Muscle of leg (tissue), 3 donors: ENCODE measurements at regions not wholly inside any gene's neighbourhood (a gene's known extent, or its start where the extent isn't known, plus 50 kb on each side); places are given as distances from the start of the nearest gene placed in this dataset.
"Not testable (repeated sequence)": the region's sequence is repeated elsewhere in the genome, so short reads cannot be mapped to it uniquely, and the experiment has no call there.

Source experiments
- DNase-seq: peaks from one replicate; pipeline ENCODE4 v3.0.0; 2013
- H3K27ac ChIP-seq: one replicate; pipeline ENCODE4 v1.5.1; 2013; ENCODE audit warnings: mild to moderate bottlenecking, low read length, control low read depth
- H3K27me3 ChIP-seq: one replicate; pipeline ENCODE4 v1.6.1; 2013; ENCODE audit warnings: low read length; ENCODE audit not compliant: control insufficient read depth, insufficient read depth
- H3K36me3 ChIP-seq: one replicate; pipeline ENCODE4 v1.6.1; 2013; ENCODE audit warnings: low read length; ENCODE audit not compliant: control insufficient read depth, insufficient read depth
- H3K4me1 ChIP-seq: one replicate; pipeline ENCODE4 v1.6.1; 2013; ENCODE audit warnings: low read length; ENCODE audit not compliant: control insufficient read depth, insufficient read depth
- H3K4me3 ChIP-seq: one replicate; pipeline ENCODE4 v1.5.1; 2013; ENCODE audit warnings: low read length, control low read depth
- H3K9me3 ChIP-seq: replicated peaks from 2 replicates; pipeline ENCODE4 v1.6.1; 2013; ENCODE audit warnings: low read depth, low read length; ENCODE audit not compliant: control insufficient read depth
- WGBS: methylation state at CpG from one replicate; pipeline ENCODE4 v1.1.5; 2013; ENCODE audit warnings: missing lambda C conversion rate; ENCODE audit not compliant: insufficient coverage; 5-methylcytosine and 5-hydroxymethylcytosine counted together

DNA sequence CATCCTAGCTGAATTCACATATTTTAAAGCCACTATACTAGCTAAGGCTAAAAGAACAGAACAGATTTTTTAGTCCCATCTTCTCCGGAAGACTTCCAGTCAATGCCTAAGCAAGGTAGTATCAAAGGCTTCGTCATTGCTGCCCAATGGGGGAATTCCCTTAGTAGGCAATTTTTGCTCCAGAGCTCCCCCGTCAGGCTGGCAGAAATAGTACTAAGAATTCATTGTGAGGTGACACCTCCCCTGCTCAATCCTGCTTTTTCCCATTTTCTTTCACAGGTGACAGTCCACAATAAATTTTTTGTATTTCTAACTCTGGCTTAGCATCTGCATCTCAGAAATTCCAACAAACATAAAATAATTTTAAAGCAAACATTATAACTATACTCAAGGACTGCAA, 52.8 kb upstream of the SRSF6 start:
- Histone ChIP-seq H3K27ac (no peak overlapping the region), H3K27me3 (no peaks in the 10 kb centered on the region), H3K4me1 (no peaks in the 10 kb centered on the region), H3K4me3 (no peak overlapping the region), H3K9me3 (peaks cover 7% of the 10 kb centered on the region), H3K36me3 (no peaks in the 10 kb centered on the region)
- 38% methylated on average over 3 of the region's 3 CpGs for WGBS
- DNase-seq = no peak

DNA sequence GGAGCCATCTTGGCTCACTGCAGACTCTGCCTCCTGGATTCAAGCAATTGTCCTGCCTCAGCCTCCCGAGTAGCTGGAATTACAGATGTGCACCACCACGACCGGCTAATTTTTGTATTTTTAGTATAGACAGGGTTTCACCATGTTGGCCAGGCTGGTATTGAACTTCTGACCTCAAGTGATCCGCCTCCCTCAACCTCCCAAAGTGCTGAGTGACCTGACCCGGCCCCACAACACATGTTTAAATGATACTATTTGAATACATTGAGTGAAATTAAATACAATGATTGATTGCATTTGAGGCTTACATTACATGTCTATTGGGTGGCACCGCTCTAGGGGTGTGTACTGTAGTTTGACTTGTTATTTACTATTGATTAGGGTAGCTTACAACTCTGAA, 56.8 kb upstream of the SRSF6 start:
- H3K4me3 ChIP-seq, H3K9me3 ChIP-seq, H3K27ac ChIP-seq, H3K27me3 ChIP-seq, H3K4me1 ChIP-seq, H3K36me3 ChIP-seq, DNase-seq: not testable (repeated sequence)
- WGBS = no CpG with 5 or more reads among the region's 6 CpGs

DNA sequence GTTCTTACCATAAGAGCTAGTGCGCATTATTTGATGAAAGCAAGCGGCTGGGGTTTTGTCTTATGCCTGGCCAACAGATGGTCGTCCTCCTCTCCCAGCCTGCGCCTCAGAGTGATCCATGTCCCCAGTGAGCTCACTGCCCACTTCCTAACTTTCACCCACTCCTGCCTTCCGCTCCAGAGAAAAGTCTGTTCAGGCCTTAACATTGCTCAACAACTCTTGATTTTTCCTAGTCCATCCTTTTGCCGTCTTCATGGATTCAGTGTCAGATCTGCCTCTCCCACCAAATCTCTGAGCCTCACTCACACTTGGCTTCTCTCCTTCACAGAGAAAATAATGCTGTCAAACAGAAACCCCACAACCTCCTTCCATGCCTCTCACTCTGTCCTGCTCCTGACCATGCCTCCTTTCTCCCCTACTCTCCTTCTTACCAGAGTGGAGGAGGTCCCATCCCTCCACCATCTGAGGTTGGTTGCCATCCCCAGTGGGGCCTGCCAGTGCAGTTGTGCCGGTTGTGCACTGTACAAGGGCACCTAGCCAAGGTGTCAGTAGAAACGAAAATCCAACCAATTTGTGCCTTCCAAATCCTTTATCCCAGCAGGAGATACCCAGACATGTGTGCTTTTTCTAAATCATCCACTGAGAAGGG, 58.9 kb upstream of the SRSF6 start:
- WGBS = 69% methylated on average over 6 of the region's 8 CpGs
- H3K4me3 ChIP-seq = no peak overlapping the region
- no peaks in the 10 kb centered on the region for H3K36me3 ChIP-seq
- H3K4me1 ChIP-seq = no peaks in the 10 kb centered on the region
- H3K27ac ChIP-seq = no peak overlapping the region
- DNase-seq = no peak
- H3K27me3 ChIP-seq = no peaks in the 10 kb centered on the region
- no peaks in the 10 kb centered on the region for H3K9me3 ChIP-seq

DNA sequence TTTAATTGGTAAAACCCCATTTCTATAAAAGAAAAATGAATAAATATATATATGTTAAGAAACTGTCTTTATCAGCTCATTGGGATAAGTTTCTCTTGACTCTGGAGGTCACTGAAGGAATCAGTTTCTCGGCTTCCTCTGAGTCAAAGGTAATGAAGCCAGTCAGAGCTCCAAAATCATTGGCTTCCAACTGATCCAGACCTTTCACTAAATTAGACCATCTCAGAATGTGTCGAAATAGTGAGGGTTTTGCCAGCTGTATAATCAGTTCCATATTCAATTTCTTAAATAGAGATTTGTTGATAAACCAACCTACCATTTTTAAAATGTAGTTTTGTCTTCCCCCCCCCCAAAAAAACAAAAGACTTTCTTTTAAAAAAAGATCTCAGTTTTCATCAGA, 60.5 kb upstream of the SRSF6 start:
- H3K36me3 ChIP-seq = no peaks in the 10 kb centered on the region
- WGBS = no CpG with 5 or more reads among the region's 2 CpGs
- no peaks in the 10 kb centered on the region for H3K27me3 ChIP-seq
- H3K4me1 ChIP-seq = no peaks in the 10 kb centered on the region
- no peak for DNase-seq
- H3K4me3 ChIP-seq = no peak overlapping the region
- H3K9me3 ChIP-seq = no peaks in the 10 kb centered on the region
- no peak overlapping the region for H3K27ac ChIP-seq

DNA sequence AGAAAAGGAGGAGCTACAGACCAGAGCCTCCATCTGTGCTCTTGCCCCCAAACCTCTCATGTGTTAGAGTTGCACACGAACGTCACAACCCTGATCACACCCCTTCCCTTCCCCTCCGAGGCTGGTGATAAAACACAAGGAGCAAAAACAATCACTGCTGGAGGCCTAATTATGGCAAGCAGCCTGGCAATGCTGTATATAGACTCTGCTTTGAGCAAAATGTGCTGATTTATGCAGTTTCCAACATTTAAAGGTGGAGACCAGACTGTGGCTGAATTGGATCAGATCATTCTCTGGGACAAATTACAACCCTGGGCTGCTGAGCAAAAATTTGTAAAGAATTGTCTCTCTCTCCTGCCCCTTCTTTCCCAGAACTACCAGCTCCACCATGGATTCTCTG, 64.6 kb upstream of the SRSF6 start:
- Histone ChIP-seq H3K36me3 (no peaks in the 10 kb centered on the region), H3K4me3 (no peak overlapping the region), H3K4me1 (peaks cover 2% of the 10 kb centered on the region), H3K27me3 (no peaks in the 10 kb centered on the region), H3K9me3 (no peaks in the 10 kb centered on the region), H3K27ac (no peak overlapping the region)
- DNase-seq = no peak
- no CpG with 5 or more reads among the region's 3 CpGs for WGBS

DNA sequence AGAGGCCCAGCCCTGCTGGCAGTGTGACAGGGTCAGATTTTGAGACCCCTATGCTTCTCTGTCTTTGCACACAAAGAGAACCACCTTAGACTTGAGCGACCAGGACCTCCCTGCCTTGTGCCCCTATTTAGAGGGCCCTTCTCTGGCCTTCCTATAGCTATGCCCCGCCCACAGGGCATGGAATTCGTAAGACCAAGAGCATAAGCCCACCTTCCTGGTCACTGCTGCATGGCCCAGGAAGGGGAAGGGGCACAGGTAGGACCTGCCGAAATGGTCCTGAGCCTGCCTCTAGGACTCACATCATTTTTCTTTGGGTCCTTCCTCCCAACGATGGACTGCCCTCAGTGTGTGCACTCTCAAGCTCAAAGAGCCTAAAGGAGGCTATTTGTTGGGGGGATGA, 65.1 kb upstream of the SRSF6 start:
- 69% methylated on average over 4 of the region's 5 CpGs for WGBS
- no peak overlapping the region for H3K27ac ChIP-seq
- DNase-seq = no peak
- peaks cover 2% of the 10 kb centered on the region for H3K4me1 ChIP-seq
- no peaks in the 10 kb centered on the region for H3K27me3 ChIP-seq
- H3K4me3 ChIP-seq = no peak overlapping the region
- H3K9me3 ChIP-seq = no peaks in the 10 kb centered on the region
- no peaks in the 10 kb centered on the region for H3K36me3 ChIP-seq

DNA sequence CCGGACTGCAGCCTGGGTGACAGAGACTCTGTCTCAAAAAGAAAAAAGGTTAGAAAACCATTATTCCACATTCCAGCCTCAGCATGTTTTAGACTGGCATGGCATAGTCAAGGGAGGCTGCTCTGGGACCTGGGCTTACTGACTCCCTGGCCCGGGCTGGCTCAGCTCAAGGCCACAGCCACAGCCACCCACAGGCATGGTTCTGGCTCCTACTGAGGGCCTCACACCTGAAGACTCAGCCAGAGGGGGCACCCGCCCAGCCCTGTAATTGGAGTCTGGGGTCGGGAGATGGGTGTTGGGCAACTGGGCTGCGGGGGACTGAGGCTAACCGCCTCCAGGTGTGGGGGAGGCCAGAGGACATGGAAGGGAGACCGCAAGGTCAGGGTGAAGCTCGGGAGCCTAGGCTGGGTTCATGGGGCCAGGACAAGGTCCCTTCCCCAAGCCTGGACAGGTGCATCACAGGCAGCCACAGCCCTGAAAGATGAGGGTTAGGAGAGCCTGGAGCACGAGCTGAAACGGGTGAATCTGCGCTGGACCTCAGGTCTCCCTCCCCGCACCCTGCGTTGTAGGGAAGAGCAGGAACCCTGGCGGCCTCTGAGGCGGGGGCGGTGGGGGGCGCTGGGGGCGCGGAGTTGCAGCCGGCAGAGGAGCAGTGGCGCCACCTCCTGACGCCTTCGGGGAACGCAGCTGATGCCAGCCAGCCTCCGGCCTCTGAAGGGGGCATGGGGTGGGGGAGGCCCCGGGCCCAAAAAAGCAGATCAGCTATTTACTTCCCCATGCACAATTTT, 67.7 kb upstream of the SRSF6 start:
- Histone ChIP-seq H3K27ac (no peak overlapping the region), H3K4me1 (peaks cover 2% of the 10 kb centered on the region), H3K27me3 (no peaks in the 10 kb centered on the region), H3K9me3 (no peaks in the 10 kb centered on the region), H3K36me3 (no peaks in the 10 kb centered on the region), H3K4me3 (no peak overlapping the region)
- 32% methylated on average over 15 of the region's 26 CpGs for WGBS
- no peak for DNase-seq

DNA sequence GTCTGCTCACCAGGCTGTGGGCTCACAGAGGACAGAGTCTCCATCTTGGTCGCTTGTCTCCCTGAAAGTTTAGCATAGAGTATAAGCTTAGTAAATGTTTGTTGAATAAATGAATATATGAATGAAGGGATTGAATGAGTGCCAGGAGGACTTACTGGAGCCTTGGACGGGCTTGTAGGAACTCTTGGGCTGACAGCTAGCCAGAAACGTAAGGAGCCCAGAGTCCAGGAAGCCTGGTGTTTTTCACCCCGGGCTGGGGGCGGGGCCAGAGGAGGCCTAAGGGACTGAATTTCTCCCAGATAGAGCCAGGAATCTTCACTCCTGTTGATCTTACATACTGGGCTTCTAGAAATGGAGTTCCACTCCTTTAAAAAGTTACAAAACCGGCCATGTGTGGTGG, 68.5 kb upstream of the SRSF6 start:
- H3K27me3 ChIP-seq = no peaks in the 10 kb centered on the region
- 38% methylated on average over 4 of the region's 6 CpGs for WGBS
- peaks cover 2% of the 10 kb centered on the region for H3K4me1 ChIP-seq
- DNase-seq = peak; percentile 53
- no peaks in the 10 kb centered on the region for H3K9me3 ChIP-seq
- H3K36me3 ChIP-seq = no peaks in the 10 kb centered on the region
- H3K4me3 ChIP-seq = no peak overlapping the region
- H3K27ac ChIP-seq = no peak overlapping the region

DNA sequence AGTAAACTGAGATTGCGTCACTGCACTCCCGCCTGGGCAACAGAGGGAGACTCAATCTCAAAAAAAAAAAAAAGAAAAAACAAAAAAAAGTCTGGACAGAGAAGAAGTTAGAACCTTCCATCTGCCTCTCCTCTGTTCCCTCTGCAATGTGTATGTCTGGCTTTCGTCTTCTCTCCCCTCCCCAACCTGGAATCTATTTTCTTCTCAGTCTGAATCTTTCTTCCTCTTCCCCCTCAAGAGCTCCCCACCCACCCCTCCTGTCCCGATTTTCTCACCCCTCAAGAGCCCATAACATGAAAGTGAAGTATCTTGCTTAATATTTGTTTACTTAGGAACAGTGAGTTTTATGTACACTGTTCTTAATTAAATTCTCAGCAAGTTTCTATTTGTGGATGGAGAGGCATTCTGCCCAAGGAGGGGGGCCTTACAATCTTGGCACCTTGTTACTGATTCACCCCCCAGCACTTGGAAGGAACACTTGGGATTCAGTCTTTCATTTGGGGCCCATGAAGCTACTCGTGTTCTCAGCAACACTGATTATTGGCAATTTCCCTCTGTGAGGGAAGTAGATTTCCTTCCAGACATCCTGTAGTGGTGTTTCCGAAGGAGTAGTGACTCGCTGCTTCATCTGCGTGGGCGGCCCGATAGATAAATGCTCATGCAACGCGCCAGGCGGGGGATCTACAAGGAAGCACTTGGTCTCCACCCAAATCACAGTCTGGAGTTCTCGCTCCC, 69.3 kb upstream of the SRSF6 start:
- 21% methylated on average over 9 of the region's 14 CpGs for WGBS
- Histone ChIP-seq H3K27ac (no peak overlapping the region), H3K27me3 (no peaks in the 10 kb centered on the region), H3K4me3 (no peak overlapping the region), H3K9me3 (no peaks in the 10 kb centered on the region), H3K4me1 (peaks cover 7% of the 10 kb centered on the region), H3K36me3 (no peaks in the 10 kb centered on the region)
- DNase-seq = peak; percentile 84

DNA sequence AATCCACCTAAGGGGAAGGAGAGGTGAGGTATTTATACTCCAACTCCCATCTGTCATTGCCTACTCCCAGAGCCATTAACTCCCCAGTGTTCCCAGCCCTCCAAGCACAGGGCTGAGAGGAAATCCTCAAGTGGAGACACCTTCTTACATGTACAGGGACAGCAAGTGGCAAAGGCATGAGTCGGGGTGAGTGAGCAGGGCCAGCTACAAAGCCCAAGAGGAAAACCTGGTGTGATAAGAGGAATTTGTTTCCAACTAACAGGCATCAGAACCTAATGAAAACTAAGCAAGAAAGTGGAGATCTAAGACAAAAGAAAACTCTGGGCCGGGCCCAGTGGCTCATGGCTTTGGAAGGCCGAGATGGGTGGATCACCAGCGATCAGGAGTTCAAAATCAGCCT, 70.0 kb upstream of the SRSF6 start:
- no peaks in the 10 kb centered on the region for H3K9me3 ChIP-seq
- WGBS = no CpG with 5 or more reads among the region's 4 CpGs
- H3K4me3 ChIP-seq = no peak overlapping the region
- DNase-seq = no peak
- no peaks in the 10 kb centered on the region for H3K27me3 ChIP-seq
- no peak overlapping the region for H3K27ac ChIP-seq
- H3K36me3 ChIP-seq = no peaks in the 10 kb centered on the region
- peaks cover 7% of the 10 kb centered on the region for H3K4me1 ChIP-seq
